ENCODE measurements at regions not wholly inside any gene's neighbourhood (a gene's known extent, or its start where the extent isn't known, plus 50 kb on each side); places are given as distances from the start of the nearest gene placed in this dataset.

DNA sequence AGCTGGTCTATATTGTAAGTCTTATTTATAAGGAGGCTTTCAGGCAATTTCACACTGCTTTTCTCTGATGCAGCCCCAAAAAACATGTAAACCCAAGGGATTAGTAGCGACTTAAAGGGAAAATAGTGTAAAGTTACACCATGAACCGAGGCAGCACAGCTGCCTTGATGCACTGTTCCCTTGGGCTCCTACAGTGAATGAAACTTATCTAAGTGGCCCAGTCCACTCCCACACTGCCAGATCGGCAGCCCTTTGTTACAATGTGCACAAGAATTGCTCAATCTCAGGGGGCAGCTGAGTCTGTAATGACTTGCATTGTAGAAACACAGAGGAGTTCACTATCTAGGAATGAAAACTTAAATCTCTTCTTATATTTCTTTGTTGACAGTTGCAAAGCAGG, 120.8 kb upstream of the ADGRL2 start:
- H3K27ac ChIP-seq: no peak overlapping the region
- intact Hi-C loops (cut with DNase I): no loop called here
- H3K27me3 ChIP-seq: no peaks in the 10 kb centered on the region
- peak in 1 of 7 donors; percentile 16 for DNase-seq
- H3K4me3 ChIP-seq: no peak overlapping the region
- peaks cover 0 to 14% of the 10 kb centered on the region in 2 donors for H3K4me1 ChIP-seq (replicated peaks in 1 of 2)
- TF ChIP-seq, protein P1, sequence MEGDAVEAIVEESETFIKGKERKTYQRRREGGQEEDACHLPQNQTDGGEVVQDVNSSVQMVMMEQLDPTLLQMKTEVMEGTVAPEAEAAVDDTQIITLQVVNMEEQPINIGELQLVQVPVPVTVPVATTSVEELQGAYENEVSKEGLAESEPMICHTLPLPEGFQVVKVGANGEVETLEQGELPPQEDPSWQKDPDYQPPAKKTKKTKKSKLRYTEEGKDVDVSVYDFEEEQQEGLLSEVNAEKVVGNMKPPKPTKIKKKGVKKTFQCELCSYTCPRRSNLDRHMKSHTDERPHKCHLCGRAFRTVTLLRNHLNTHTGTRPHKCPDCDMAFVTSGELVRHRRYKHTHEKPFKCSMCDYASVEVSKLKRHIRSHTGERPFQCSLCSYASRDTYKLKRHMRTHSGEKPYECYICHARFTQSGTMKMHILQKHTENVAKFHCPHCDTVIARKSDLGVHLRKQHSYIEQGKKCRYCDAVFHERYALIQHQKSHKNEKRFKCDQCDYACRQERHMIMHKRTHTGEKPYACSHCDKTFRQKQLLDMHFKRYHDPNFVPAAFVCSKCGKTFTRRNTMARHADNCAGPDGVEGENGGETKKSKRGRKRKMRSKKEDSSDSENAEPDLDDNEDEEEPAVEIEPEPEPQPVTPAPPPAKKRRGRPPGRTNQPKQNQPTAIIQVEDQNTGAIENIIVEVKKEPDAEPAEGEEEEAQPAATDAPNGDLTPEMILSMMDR (IDR thresholded peaks at IDR 0.05): no peak
- TF ChIP-seq POLR2A (IDR thresholded peaks at IDR 0.05): no peak
- no peaks in the 10 kb centered on the region for H3K36me3 ChIP-seq (replicated peaks in 1 of 2)
- no peaks in the 10 kb centered on the region for H3K9me3 ChIP-seq (replicated peaks in 1 of 3)
- WGBS, 4 donors: 75 to 93% (median 85%) methylated on average over 3 of the region's 3 CpGs

DNA sequence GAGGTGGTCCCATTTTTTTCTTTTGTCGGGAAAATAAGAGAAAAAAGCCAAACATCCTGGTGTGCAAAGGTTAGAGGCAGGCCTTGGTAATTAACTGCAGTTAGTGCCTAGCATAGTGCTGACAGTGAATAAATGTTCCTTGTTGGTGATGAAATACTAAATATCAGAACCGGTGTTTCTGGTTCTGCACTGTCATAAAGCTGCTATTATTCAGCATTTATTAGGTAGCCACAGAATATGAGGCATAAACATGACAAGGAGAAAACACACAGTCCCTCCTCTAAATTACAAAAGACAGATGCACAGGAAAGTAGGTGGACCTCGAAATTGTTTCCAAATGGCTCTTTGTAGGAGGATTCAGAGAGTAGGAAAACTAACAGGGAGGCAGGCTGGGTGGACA, 122.0 kb upstream of the ADGRL2 start:
- H3K27ac ChIP-seq: no peak overlapping the region
- no peak for DNase-seq
- no peak overlapping the region for H3K4me3 ChIP-seq
- 80 to 88% (median 85%) methylated on average over 3 of the region's 3 CpGs for WGBS, 4 donors
- no peaks in the 10 kb centered on the region for H3K9me3 ChIP-seq (replicated peaks in 1 of 3)
- H3K36me3 ChIP-seq (replicated peaks in 1 of 2): no peaks in the 10 kb centered on the region
- intact Hi-C loops (cut with DNase I): no loop called here
- TF ChIP-seq, protein P1 (IDR thresholded peaks at IDR 0.05): no peak
- no peak for TF ChIP-seq POLR2A (IDR thresholded peaks at IDR 0.05)
- peaks cover 0 to 14% of the 10 kb centered on the region in 2 donors for H3K4me1 ChIP-seq (replicated peaks in 1 of 2)
- H3K27me3 ChIP-seq: no peaks in the 10 kb centered on the region

DNA sequence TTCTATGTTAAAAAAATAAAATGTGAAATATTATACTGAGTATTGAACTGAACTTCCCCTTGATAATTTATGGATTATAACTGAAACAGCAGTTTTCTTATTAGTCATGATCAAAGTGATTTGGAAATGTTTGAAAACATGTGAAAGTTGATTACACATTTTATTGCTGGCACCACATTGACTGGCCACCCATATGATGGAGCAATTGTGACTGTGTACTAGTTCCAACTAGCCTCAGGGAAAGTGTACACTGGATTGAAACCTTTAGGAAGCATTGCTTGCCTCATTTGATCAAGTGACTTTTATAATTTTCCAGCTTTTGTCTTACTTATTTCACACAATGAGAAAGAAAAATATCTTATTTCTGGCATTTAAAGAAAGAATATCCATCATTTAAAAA, 128.0 kb upstream of the ADGRL2 start:
- H3K27me3 ChIP-seq: no peaks in the 10 kb centered on the region
- H3K4me3 ChIP-seq: no peak overlapping the region
- no peaks in the 10 kb centered on the region for H3K36me3 ChIP-seq (replicated peaks in 1 of 2)
- H3K27ac ChIP-seq: no peak overlapping the region
- intact Hi-C loops (cut with DNase I): no loop called here
- peaks cover 0 to 4% of the 10 kb centered on the region in 2 donors for H3K4me1 ChIP-seq (replicated peaks in 1 of 2)
- no peak for DNase-seq
- no peak for TF ChIP-seq POLR2A (IDR thresholded peaks at IDR 0.05)
- TF ChIP-seq, protein P1 (IDR thresholded peaks at IDR 0.05): no peak
- H3K9me3 ChIP-seq (replicated peaks in 1 of 3): no peaks in the 10 kb centered on the region

- no peaks in the 10 kb centered on the region for H3K27me3 ChIP-seq
- 63 to 78% (median 76%) methylated on average over 3 of the region's 3 CpGs for WGBS, 4 donors
- H3K36me3 ChIP-seq (replicated peaks in 1 of 2): no peaks in the 10 kb centered on the region
- H3K4me3 ChIP-seq: no peak overlapping the region
- peaks cover 0 to 4% of the 10 kb centered on the region in 2 donors for H3K4me1 ChIP-seq (replicated peaks in 1 of 2)
- no peak overlapping the region for H3K27ac ChIP-seq
- no peaks in the 10 kb centered on the region for H3K9me3 ChIP-seq (replicated peaks in 1 of 3)
- intact Hi-C loops (cut with DNase I): no loop called here
- TF ChIP-seq POLR2A (IDR thresholded peaks at IDR 0.05): no peak
- TF ChIP-seq, protein P1 (IDR thresholded peaks at IDR 0.05): no peak
- no peak for DNase-seq
These were observed 129.7 kb upstream of the ADGRL2 start for GRCh38 chr1:81671038-81671437.

All from adrenal gland (tissue), 9 donors.